HepG2 (cell line): ENCODE measurements at regions not wholly inside any gene's neighbourhood (a gene's known extent, or its start where the extent isn't known, plus 50 kb on each side); places are given as distances from the start of the nearest gene placed in this dataset.

ENCODE experiments used
- BHLHE40 ChIP-seq: IDR thresholded peaks from 2 replicates; pipeline ENCODE4 v1.6.1; 2011; ENCODE audit warnings: low read length, improper control_type of control experiment
- CREM ChIP-seq, 2 experiments: sonication (generic) in 1 of 2; formaldehyde crosslinking in 1 of 2; IDR thresholded peaks; 2 replicates each; pipeline versions ENCODE4 v1.4.0 to v1.6.1; 2016 to 2020; ENCODE audit warnings: antibody characterized with exemption in 1 of 2, mild to moderate bottlenecking in 1 of 2, missing genetic modification reagents in 1 of 2
- MAZ ChIP-seq, 2 experiments: sonication (generic) in 1 of 2; formaldehyde crosslinking in 1 of 2; IDR thresholded peaks; 2 replicates each; pipeline versions ENCODE4 v1.5.0 to v1.6.1; 2012 to 2020; ENCODE audit warnings: low read depth in 2 of 2, mild to moderate bottlenecking in 2 of 2, borderline replicate concordance in 1 of 2, improper control_type of control experiment in 1 of 2, low read length in 1 of 2, missing genetic modification reagents in 1 of 2, moderate library complexity in 1 of 2
- RBFOX2 ChIP-seq: fragments of 200-400 bp; formaldehyde crosslinking; IDR thresholded peaks from 2 replicates; pipeline ENCODE4 v1.6.1; 2017; ENCODE audit warnings: low read depth, mild to moderate bottlenecking, low read length
- SNRNP70 ChIP-seq: fragments of 200-400 bp; formaldehyde crosslinking; IDR thresholded peaks from 2 replicates; pipeline ENCODE4 v1.6.1; 2017; ENCODE audit warnings: mild to moderate bottlenecking, low read depth, low read length, moderate library complexity
- ZNF3 ChIP-seq: IDR thresholded peaks from 2 replicates; pipeline ENCODE4 v1.7.0; 2017; ENCODE audit warnings: inconsistent platforms
- ZNF737 ChIP-seq: sonication (generic); formaldehyde crosslinking; IDR thresholded peaks from 2 replicates; pipeline ENCODE4 v1.5.0; 2020; ENCODE audit warnings: missing genetic modification reagents, mild to moderate bottlenecking, borderline replicate concordance
- TF ChIP-seq, protein P1 (sequence below), 2 experiments: sonication (generic) in 1 of 2; formaldehyde crosslinking in 1 of 2; IDR thresholded peaks; 2 replicates each; pipeline versions ENCODE4 v1.5.1 to v1.6.1; 2011 to 2020; ENCODE audit warnings: borderline replicate concordance in 1 of 2, low read depth in 1 of 2, low read length in 1 of 2, mild to moderate bottlenecking in 1 of 2, missing genetic modification reagents in 1 of 2, moderate library complexity in 1 of 2
- TF ChIP-seq, protein P2 (sequence below): sonication (generic); formaldehyde crosslinking; IDR thresholded peaks from 2 replicates; pipeline ENCODE4 v1.5.0; 2020; ENCODE audit warnings: mild to moderate bottlenecking, missing genetic modification reagents, moderate library complexity
- TF ChIP-seq, protein P3 (sequence below): IDR thresholded peaks from 2 replicates; pipeline ENCODE4 v1.6.1; 2016; ENCODE audit warnings: missing compliant biosample characterization, missing genetic modification reagents, borderline replicate concordance
- TF ChIP-seq, protein P4 (sequence below): sonication (generic); formaldehyde crosslinking; IDR thresholded peaks from 2 replicates; pipeline ENCODE4 v1.4.0; 2020; ENCODE audit warnings: missing genetic modification reagents
- TF ChIP-seq, protein P5 (sequence below): sonication (generic); formaldehyde crosslinking; IDR thresholded peaks from 2 replicates; pipeline ENCODE4 v1.8.1; 2022; ENCODE audit warnings: mild to moderate bottlenecking, missing genetic modification reagents

DNA sequence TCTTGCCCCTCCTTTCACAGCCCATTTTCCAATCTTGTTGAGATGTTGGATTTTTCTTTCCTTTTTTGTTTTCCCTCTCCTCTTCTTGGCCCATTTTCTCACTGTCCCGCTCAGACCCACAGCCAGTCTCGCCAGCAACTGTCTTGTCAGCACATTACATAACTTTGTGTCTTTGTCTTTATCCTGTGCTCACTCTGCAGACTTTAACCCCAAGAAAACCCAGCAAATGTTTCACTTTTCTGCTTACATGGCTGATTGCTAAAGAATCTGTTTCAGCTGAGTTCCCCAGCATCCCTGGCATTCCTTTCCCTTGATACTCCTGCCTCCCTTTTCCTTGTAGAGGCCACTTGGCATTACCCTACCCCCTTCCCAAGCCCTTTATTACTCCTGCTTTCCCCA, 74.6 kb downstream of the ZNF648 start:
- TF ChIP-seq, protein P1, sequence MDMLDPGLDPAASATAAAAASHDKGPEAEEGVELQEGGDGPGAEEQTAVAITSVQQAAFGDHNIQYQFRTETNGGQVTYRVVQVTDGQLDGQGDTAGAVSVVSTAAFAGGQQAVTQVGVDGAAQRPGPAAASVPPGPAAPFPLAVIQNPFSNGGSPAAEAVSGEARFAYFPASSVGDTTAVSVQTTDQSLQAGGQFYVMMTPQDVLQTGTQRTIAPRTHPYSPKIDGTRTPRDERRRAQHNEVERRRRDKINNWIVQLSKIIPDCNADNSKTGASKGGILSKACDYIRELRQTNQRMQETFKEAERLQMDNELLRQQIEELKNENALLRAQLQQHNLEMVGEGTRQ (IDR thresholded peaks at IDR 0.05; ENCODE audit: low read depth, low read length) = no peak
- TF ChIP-seq, protein P1 (CRISPR knock-in tag; IDR thresholded peaks at IDR 0.05; ENCODE audit: borderline replicate concordance) = no peak
- TF ChIP-seq, protein P2, sequence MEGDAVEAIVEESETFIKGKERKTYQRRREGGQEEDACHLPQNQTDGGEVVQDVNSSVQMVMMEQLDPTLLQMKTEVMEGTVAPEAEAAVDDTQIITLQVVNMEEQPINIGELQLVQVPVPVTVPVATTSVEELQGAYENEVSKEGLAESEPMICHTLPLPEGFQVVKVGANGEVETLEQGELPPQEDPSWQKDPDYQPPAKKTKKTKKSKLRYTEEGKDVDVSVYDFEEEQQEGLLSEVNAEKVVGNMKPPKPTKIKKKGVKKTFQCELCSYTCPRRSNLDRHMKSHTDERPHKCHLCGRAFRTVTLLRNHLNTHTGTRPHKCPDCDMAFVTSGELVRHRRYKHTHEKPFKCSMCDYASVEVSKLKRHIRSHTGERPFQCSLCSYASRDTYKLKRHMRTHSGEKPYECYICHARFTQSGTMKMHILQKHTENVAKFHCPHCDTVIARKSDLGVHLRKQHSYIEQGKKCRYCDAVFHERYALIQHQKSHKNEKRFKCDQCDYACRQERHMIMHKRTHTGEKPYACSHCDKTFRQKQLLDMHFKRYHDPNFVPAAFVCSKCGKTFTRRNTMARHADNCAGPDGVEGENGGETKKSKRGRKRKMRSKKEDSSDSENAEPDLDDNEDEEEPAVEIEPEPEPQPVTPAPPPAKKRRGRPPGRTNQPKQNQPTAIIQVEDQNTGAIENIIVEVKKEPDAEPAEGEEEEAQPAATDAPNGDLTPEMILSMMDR = no peak
- TF ChIP-seq RBFOX2 (no peak), MAZ (IDR thresholded peaks at IDR 0.05; ENCODE audit: borderline replicate concordance, low read depth, low read length) (no peak), MAZ (CRISPR knock-in tag; IDR thresholded peaks at IDR 0.05; ENCODE audit: low read depth) (no peak), BHLHE40 (no peak), CREM (IDR thresholded peaks at IDR 0.05) (no peak), CREM (CRISPR knock-in tag; IDR thresholded peaks at IDR 0.05) (no peak), ZNF3 (no peak), SNRNP70 (no peak), ZNF737 (CRISPR knock-in tag) (no peak)
- TF ChIP-seq, protein P3, sequence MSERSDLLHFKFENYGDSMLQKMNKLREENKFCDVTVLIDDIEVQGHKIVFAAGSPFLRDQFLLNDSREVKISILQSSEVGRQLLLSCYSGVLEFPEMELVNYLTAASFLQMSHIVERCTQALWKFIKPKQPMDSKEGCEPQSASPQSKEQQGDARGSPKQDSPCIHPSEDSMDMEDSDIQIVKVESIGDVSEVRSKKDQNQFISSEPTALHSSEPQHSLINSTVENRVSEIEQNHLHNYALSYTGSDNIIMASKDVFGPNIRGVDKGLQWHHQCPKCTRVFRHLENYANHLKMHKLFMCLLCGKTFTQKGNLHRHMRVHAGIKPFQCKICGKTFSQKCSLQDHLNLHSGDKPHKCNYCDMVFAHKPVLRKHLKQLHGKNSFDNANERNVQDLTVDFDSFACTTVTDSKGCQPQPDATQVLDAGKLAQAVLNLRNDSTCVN (CRISPR knock-in tag) = no peak
- TF ChIP-seq, protein P4, sequence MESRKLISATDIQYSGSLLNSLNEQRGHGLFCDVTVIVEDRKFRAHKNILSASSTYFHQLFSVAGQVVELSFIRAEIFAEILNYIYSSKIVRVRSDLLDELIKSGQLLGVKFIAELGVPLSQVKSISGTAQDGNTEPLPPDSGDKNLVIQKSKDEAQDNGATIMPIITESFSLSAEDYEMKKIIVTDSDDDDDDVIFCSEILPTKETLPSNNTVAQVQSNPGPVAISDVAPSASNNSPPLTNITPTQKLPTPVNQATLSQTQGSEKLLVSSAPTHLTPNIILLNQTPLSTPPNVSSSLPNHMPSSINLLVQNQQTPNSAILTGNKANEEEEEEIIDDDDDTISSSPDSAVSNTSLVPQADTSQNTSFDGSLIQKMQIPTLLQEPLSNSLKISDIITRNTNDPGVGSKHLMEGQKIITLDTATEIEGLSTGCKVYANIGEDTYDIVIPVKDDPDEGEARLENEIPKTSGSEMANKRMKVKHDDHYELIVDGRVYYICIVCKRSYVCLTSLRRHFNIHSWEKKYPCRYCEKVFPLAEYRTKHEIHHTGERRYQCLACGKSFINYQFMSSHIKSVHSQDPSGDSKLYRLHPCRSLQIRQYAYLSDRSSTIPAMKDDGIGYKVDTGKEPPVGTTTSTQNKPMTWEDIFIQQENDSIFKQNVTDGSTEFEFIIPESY = no peak
- TF ChIP-seq, protein P5, sequence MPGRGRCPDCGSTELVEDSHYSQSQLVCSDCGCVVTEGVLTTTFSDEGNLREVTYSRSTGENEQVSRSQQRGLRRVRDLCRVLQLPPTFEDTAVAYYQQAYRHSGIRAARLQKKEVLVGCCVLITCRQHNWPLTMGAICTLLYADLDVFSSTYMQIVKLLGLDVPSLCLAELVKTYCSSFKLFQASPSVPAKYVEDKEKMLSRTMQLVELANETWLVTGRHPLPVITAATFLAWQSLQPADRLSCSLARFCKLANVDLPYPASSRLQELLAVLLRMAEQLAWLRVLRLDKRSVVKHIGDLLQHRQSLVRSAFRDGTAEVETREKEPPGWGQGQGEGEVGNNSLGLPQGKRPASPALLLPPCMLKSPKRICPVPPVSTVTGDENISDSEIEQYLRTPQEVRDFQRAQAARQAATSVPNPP (CRISPR knock-in tag) = no peak
